ENCODE measurements at regions not wholly inside any gene's neighbourhood (a gene's known extent, or its start where the extent isn't known, plus 50 kb on each side); places are given as distances from the start of the nearest gene placed in this dataset.

- 0% methylated on average over 3 of the region's 3 CpGs for WGBS (ENCODE audit: insufficient coverage, low coverage, missing lambda C conversion rate)
Observed at GRCh38 chr6:66860328-66860727, 1153.3 kb upstream of the EYS start.

GRCh38 chr6:66858196-66858595 lies 1151.2 kb upstream of the EYS start:
- no TSS peak for BruUV-seq (replicated peaks)
- in situ Hi-C loops (cut with MboI) = no loop called here

More at GRCh38 chr6:66860328-66860727, 1153.3 kb upstream of the EYS start:
- no peak overlapping the region for H3K9ac ChIP-seq (ENCODE audit: insufficient read depth in 1 of 2, low read depth in 2 of 2, low read length in 2 of 2)
- H3K27ac ChIP-seq (ENCODE audit: extremely low read depth, low read depth, low read length) = no peak overlapping the region
- H3K79me2 ChIP-seq (ENCODE audit: control insufficient read depth, insufficient read depth, low read length) = no peaks in the 10 kb centered on the region
- H3K4me2 ChIP-seq (ENCODE audit: insufficient read depth, low read length) = no peak overlapping the region
- in situ Hi-C loops (cut with MboI) (no loop called here), intact Hi-C loops (cut with micrococcal nuclease) (no loop called here)
- no peak overlapping the region for H2AFZ ChIP-seq (ENCODE audit: low read depth, low read length)
- ChIA-PET POLR2A (no interaction called here), CTCF (ENCODE audit: low intra/inter-chr PET ratio) (no interaction called here)
- no peaks in the 10 kb centered on the region for H3K36me3 ChIP-seq (ENCODE audit: control insufficient read depth, insufficient read depth, low read length)
- no TSS peak for BruUV-seq (replicated peaks)
- TF ChIP-seq THRB (CRISPR knock-in tag; conservative IDR thresholded peaks at IDR 0.05) (no peak), NFYB (IDR thresholded peaks at IDR 0.05; ENCODE audit: extremely low read depth, insufficient read length) (no peak), NR2C2 (CRISPR knock-in tag; IDR thresholded peaks at IDR 0.05) (no peak), NR2C2 (tag; IDR thresholded peaks at IDR 0.05) (no peak)
- no peak for DNase-seq (ENCODE audit: extremely low read depth in 1 of 4, low spot score in 3 of 4)
- no peak overlapping the region for H3K4me3 ChIP-seq
- ATAC-seq = no peak
- H3K9me1 ChIP-seq (ENCODE audit: control insufficient read depth, insufficient read depth, low read length) = no peaks in the 10 kb centered on the region
- no peaks in the 10 kb centered on the region for H3K27me3 ChIP-seq (ENCODE audit: control insufficient read depth in 2 of 2, insufficient read depth in 2 of 2, low read length in 2 of 2)
- H3K4me1 ChIP-seq (replicated peaks in 1 of 2; ENCODE audit: control insufficient read depth in 2 of 2, insufficient read depth in 2 of 2, low read length in 2 of 2) = no peaks in the 10 kb centered on the region
- H3K9me3 ChIP-seq (replicated peaks; ENCODE audit: control insufficient read depth, insufficient read depth, low read depth, low read length) = no peaks in the 10 kb centered on the region
- H4K20me1 ChIP-seq (replicated peaks; ENCODE audit: control insufficient read depth, insufficient read depth, low read length) = no peaks in the 10 kb centered on the region
- FAIRE-seq = no peak

More at GRCh38 chr6:66858196-66858595, 1151.2 kb upstream of the EYS start:
- no peak for FAIRE-seq
- no peak overlapping the region for H3K9ac ChIP-seq (ENCODE audit: insufficient read depth in 1 of 2, low read depth in 2 of 2, low read length in 2 of 2)
- 0% methylated on average over 2 of the region's 2 CpGs for WGBS (ENCODE audit: insufficient coverage, low coverage, missing lambda C conversion rate)
- intact Hi-C loops (cut with micrococcal nuclease) = no loop called here
- no peak overlapping the region for H3K4me2 ChIP-seq (ENCODE audit: insufficient read depth, low read length)
- CTCF ChIA-PET (ENCODE audit: low intra/inter-chr PET ratio) = no interaction called here
- TF ChIP-seq CEBPB (tag; IDR thresholded peaks at IDR 0.05) (peak; percentile 68), CEBPG (CRISPR knock-in tag; IDR thresholded peaks at IDR 0.05) (no peak), CEBPG (tag; conservative IDR thresholded peaks at IDR 0.05 in 1 of 2, IDR thresholded peaks at IDR 0.05 in 1 of 2) (peak in 1 of 2 experiments; percentile 81; a peak in 2 of 4 replicates), SLC30A9 (CRISPR knock-in tag; IDR thresholded peaks at IDR 0.05) (no peak)
- H4K20me1 ChIP-seq (replicated peaks; ENCODE audit: control insufficient read depth, insufficient read depth, low read length) = no peaks in the 10 kb centered on the region
- no peak overlapping the region for H3K27ac ChIP-seq (ENCODE audit: extremely low read depth, low read depth, low read length)
- no peak for DNase-seq (ENCODE audit: extremely low read depth in 1 of 4, low spot score in 3 of 4)
- no peaks in the 10 kb centered on the region for H3K4me1 ChIP-seq (replicated peaks in 1 of 2; ENCODE audit: control insufficient read depth in 2 of 2, insufficient read depth in 2 of 2, low read length in 2 of 2)
- H3K9me1 ChIP-seq (ENCODE audit: control insufficient read depth, insufficient read depth, low read length) = no peaks in the 10 kb centered on the region
- ATAC-seq = no peak
- no peaks in the 10 kb centered on the region for H3K36me3 ChIP-seq (ENCODE audit: control insufficient read depth, insufficient read depth, low read length)
- H3K79me2 ChIP-seq (ENCODE audit: control insufficient read depth, insufficient read depth, low read length) = no peaks in the 10 kb centered on the region
- no peak overlapping the region for H2AFZ ChIP-seq (ENCODE audit: low read depth, low read length)
- H3K4me3 ChIP-seq = no peak overlapping the region
- POLR2A ChIA-PET = no interaction called here
- no peaks in the 10 kb centered on the region for H3K27me3 ChIP-seq (ENCODE audit: control insufficient read depth in 2 of 2, insufficient read depth in 2 of 2, low read length in 2 of 2)
- no peaks in the 10 kb centered on the region for H3K9me3 ChIP-seq (replicated peaks; ENCODE audit: control insufficient read depth, insufficient read depth, low read depth, low read length)

All from K562 (cell line).